Liver (tissue), 3 donors: ENCODE measurements at regions not wholly inside any gene's neighbourhood (a gene's known extent, or its start where the extent isn't known, plus 50 kb on each side); places are given as distances from the start of the nearest gene placed in this dataset.

Experiments used
- ATF3 ChIP-seq: IDR thresholded peaks from 2 replicates; pipeline ENCODE4 v1.6.1; 2016; ENCODE audit warnings: antibody characterized with exemption
- CTCF ChIP-seq: fragments of 150-350 bp; IDR thresholded peaks from 2 replicates; pipeline ENCODE4 v1.5.1; 2017; ENCODE audit warnings: improper control_type of control experiment, low read depth, low read length; ENCODE audit not compliant: missing input control
- MAX ChIP-seq: IDR thresholded peaks from 2 replicates; pipeline ENCODE4 v1.6.1; 2016; ENCODE audit warnings: antibody characterized with exemption
- REST ChIP-seq: IDR thresholded peaks from 2 replicates; pipeline ENCODE4 v1.6.1; 2016; ENCODE audit warnings: antibody characterized with exemption, mild to moderate bottlenecking
- YY1 ChIP-seq: IDR thresholded peaks from 2 replicates; pipeline ENCODE4 v1.6.1; 2016; ENCODE audit warnings: antibody characterized with exemption, mild to moderate bottlenecking
- donor health status: healthy.
- donor health status: healthy.

GRCh38 chr19:27851543-27852060 lies 1361.3 kb downstream of the UQCRFS1 start:
- no peak for TF ChIP-seq CTCF
- no peak for TF ChIP-seq REST
- no peak for TF ChIP-seq MAX
- TF ChIP-seq YY1 = no peak
- TF ChIP-seq ATF3 = no peak
